MM.1S (cell line): ENCODE measurements at regions not wholly inside any gene's neighbourhood (a gene's known extent, or its start where the extent isn't known, plus 50 kb on each side); places are given as distances from the start of the nearest gene placed in this dataset.
"Not testable (repeated sequence)": the region's sequence is repeated elsewhere in the genome, so short reads cannot be mapped to it uniquely, and the experiment has no call there.

Experiments
- DNase-seq: peaks from one replicate; pipeline ENCODE4 v3.0.0-alpha.2; 2015
- H2AFZ ChIP-seq: fragments of 300-600 bp; sonication (generic); 2 replicates; pipeline ENCODE4 v1.6.0; 2016; ENCODE audit warnings: antibody characterized with exemption, low read length
- H3F3A ChIP-seq: fragments of 300-600 bp; sonication (generic); 2 replicates; pipeline ENCODE4 v1.6.1; 2016; ENCODE audit warnings: mild to moderate bottlenecking, antibody characterized with exemption, low read length, moderate library complexity, mixed read lengths; ENCODE audit not compliant: insufficient read depth
- H3K27ac ChIP-seq: fragments of 300-600 bp; sonication (generic); 2 replicates; pipeline ENCODE4 v1.5.1; 2016; ENCODE audit warnings: mild to moderate bottlenecking, low read length
- H3K27me3 ChIP-seq: fragments of 300-600 bp; sonication (generic); replicated peaks from 2 replicates; pipeline ENCODE4 v1.6.0; 2016; ENCODE audit warnings: low read length; ENCODE audit not compliant: insufficient read depth
- H3K36me3 ChIP-seq: fragments of 300-600 bp; sonication (generic); replicated peaks from 2 replicates; pipeline ENCODE4 v1.6.1; 2016; ENCODE audit warnings: mild to moderate bottlenecking, low read length, mixed read lengths; ENCODE audit not compliant: insufficient read depth
- H3K4me1 ChIP-seq: fragments of 300-600 bp; sonication (generic); 2 replicates; pipeline ENCODE4 v1.6.1; 2016; ENCODE audit warnings: low read length, mixed read lengths
- H3K4me2 ChIP-seq: fragments of 300-600 bp; sonication (generic); 2 replicates; pipeline ENCODE4 v1.6.0; 2016; ENCODE audit warnings: low read depth, low read length
- H3K4me3 ChIP-seq: fragments of 300-600 bp; sonication (generic); 2 replicates; pipeline ENCODE4 v1.5.1; 2016; ENCODE audit warnings: low read length, mixed read lengths
- H3K79me2 ChIP-seq: fragments of 300-600 bp; sonication (generic); 2 replicates; pipeline ENCODE4 v1.6.1; 2016; ENCODE audit warnings: mixed run types, low read length, mixed read lengths
- H3K9ac ChIP-seq: fragments of 300-600 bp; sonication (generic); 2 replicates; pipeline ENCODE4 v1.6.1; 2016; ENCODE audit warnings: low read length, mixed read lengths
- H3K9me2 ChIP-seq: fragments of 300-600 bp; sonication (generic); replicated peaks from 2 replicates; pipeline ENCODE4 v1.6.1; 2016; ENCODE audit warnings: mild to moderate bottlenecking, low read length, mixed read lengths; ENCODE audit not compliant: insufficient read depth
- H3K9me3 ChIP-seq: fragments of 300-600 bp; sonication (generic); replicated peaks from 2 replicates; pipeline ENCODE4 v1.6.1; 2016; ENCODE audit warnings: mild to moderate bottlenecking, low read length, mixed read lengths; ENCODE audit not compliant: insufficient read depth
- H4K20me1 ChIP-seq: fragments of 300-600 bp; sonication (generic); 2 replicates; pipeline ENCODE4 v1.6.1; 2016; ENCODE audit warnings: mild to moderate bottlenecking, low read length, moderate library complexity, mixed read lengths; ENCODE audit not compliant: insufficient read depth
- EZH2 ChIP-seq: fragments of 300-600 bp; sonication (generic); optimal IDR thresholded peaks from 2 replicates; pipeline ENCODE3; 2017; ENCODE audit warnings: low read depth, mild to moderate bottlenecking, antibody characterized with exemption, low read length, mixed read lengths
- EZH2phosphoT487 ChIP-seq: fragments of 300-600 bp; sonication (generic); IDR thresholded peaks from 2 replicates; pipeline ENCODE4 v1.6.1; 2018; ENCODE audit warnings: antibody characterized with exemption, low read length
- TF ChIP-seq, protein P1 (sequence below): fragments of 300-600 bp; sonication (generic); IDR thresholded peaks from 2 replicates; pipeline ENCODE4 v1.5.1; 2016; ENCODE audit warnings: antibody characterized with exemption, low read length, mixed read lengths

DNA sequence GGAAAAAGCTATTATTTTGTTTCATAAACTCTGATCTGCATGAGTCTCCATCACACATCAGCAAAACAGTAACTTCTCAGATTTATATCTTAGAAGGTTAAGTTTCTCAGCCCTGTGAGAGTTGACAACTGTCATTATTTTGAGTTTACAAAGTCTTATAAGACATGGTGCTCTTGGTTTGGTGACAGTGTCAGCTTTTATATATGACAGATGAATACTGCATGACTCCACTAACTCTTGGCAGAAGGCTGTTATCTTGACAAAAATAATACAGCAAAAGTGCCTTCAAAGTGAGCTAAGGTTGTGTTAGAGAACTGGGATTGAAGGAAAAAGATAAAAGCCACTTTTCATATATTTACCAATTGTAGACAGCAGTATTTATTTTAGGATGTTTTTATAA lies 528.4 kb upstream of the SOX9 start:
- no peak overlapping the region for H2AFZ ChIP-seq
- no peaks in the 10 kb centered on the region for H3K79me2 ChIP-seq
- H3K9me2 ChIP-seq, result no peaks in the 10 kb centered on the region
- TF ChIP-seq, protein P1, sequence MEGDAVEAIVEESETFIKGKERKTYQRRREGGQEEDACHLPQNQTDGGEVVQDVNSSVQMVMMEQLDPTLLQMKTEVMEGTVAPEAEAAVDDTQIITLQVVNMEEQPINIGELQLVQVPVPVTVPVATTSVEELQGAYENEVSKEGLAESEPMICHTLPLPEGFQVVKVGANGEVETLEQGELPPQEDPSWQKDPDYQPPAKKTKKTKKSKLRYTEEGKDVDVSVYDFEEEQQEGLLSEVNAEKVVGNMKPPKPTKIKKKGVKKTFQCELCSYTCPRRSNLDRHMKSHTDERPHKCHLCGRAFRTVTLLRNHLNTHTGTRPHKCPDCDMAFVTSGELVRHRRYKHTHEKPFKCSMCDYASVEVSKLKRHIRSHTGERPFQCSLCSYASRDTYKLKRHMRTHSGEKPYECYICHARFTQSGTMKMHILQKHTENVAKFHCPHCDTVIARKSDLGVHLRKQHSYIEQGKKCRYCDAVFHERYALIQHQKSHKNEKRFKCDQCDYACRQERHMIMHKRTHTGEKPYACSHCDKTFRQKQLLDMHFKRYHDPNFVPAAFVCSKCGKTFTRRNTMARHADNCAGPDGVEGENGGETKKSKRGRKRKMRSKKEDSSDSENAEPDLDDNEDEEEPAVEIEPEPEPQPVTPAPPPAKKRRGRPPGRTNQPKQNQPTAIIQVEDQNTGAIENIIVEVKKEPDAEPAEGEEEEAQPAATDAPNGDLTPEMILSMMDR, result no peak
- TF ChIP-seq EZH2phosphoT487, result no peak
- no peak for TF ChIP-seq EZH2
- H4K20me1 ChIP-seq, result no peaks in the 10 kb centered on the region
- H3K27ac ChIP-seq, result no peak overlapping the region
- H3F3A ChIP-seq, result no peaks in the 10 kb centered on the region
- no peak overlapping the region for H3K9ac ChIP-seq
- H3K36me3 ChIP-seq, result no peaks in the 10 kb centered on the region
- no peaks in the 10 kb centered on the region for H3K9me3 ChIP-seq
- DNase-seq, result no peak
- H3K4me2 ChIP-seq, result no peak overlapping the region
- no peaks in the 10 kb centered on the region for H3K4me1 ChIP-seq
- H3K4me3 ChIP-seq, result no peak overlapping the region
- no peaks in the 10 kb centered on the region for H3K27me3 ChIP-seq

DNA sequence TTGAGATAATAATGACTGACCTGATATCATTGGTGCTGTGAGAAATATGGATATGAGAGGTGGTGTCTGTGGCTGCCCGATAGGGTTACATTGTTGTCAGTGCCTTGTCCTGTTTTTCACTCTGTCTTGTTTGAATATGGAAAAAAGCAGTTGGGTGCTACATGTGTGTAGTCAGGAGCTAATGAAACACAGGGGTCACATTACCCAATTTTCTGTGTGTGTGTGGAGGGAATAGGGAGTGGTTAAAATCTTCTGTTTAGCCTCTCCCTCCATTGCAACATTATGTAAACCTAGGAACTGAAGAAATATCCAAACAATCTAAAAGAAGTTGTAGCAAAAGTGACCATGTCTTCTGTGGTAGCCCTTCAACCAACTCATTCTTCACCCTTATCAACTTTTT lies 527.7 kb upstream of the SOX9 start:
- no peaks in the 10 kb centered on the region for H3K4me1 ChIP-seq
- DNase-seq, result no peak
- H3K27me3 ChIP-seq, result no peaks in the 10 kb centered on the region
- no peaks in the 10 kb centered on the region for H3F3A ChIP-seq
- no peaks in the 10 kb centered on the region for H4K20me1 ChIP-seq
- TF ChIP-seq EZH2phosphoT487 (no peak), EZH2 (no peak)
- TF ChIP-seq, protein P1, result no peak
- no peak overlapping the region for H3K27ac ChIP-seq
- no peak overlapping the region for H3K4me3 ChIP-seq
- H3K4me2 ChIP-seq, result no peak overlapping the region
- no peak overlapping the region for H2AFZ ChIP-seq
- H3K36me3 ChIP-seq, result no peaks in the 10 kb centered on the region
- H3K9me2 ChIP-seq, result no peaks in the 10 kb centered on the region
- no peaks in the 10 kb centered on the region for H3K9me3 ChIP-seq
- no peak overlapping the region for H3K9ac ChIP-seq
- H3K79me2 ChIP-seq, result no peaks in the 10 kb centered on the region

DNA sequence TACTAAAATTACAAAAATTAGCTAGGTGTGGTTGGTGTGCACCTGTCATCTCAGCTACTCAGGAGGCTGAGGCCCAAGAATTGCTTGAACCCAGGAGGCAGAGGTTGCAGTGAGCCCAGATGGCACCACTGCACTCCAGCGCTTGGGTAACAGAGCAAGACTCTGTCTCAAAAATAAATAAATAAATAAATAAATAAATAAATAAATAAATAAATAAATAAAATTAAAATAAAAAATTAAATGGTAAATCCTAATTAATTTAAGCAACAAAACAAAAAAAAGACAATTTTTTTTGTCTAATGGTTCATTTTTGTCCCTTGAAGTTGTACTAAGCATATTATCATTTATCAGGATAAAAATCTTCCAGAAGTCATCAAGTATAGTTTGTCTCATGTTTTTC lies 521.2 kb upstream of the SOX9 start:
- H3K4me3 ChIP-seq, H3K4me1 ChIP-seq, H3K79me2 ChIP-seq, H3K36me3 ChIP-seq, H3K4me2 ChIP-seq, H3K9me3 ChIP-seq, H4K20me1 ChIP-seq, H2AFZ ChIP-seq, H3K27me3 ChIP-seq, H3K27ac ChIP-seq, H3K9me2 ChIP-seq, DNase-seq, H3K9ac ChIP-seq, H3F3A ChIP-seq: not testable (repeated sequence)

DNA sequence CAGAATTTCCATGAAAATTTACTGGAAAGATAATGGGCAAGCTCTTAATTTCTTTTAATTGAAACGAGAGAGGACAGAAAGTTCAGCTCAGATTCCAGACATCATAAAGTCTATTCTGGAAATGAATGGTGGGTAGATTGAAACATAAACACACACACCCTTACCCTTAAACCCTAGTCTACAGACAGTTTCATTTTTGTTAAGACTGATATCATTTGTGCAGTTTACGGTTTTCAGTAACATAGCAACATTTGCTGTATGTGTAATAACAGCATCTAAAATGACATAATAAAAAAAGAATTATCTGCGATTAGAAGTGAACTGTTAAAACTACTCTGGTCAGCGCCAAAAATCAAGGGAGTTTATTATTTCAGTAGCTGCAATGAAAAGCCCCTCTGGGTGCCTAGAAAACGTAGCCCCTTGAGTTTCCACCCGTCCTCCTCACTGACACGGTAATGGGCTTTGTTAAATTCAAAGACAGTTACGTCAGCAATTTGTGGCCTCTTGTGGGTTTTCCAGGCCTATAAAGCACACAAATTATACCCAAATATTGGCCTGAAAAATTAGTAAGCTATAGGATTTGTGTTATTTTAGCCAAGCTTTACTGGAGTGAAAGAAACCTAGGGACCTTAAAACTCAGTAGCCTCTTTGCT lies 520.6 kb upstream of the SOX9 start:
- Histone ChIP-seq H3F3A (no peaks in the 10 kb centered on the region), H3K4me1 (no peaks in the 10 kb centered on the region), H3K9ac (no peak overlapping the region), H3K9me3 (no peaks in the 10 kb centered on the region), H4K20me1 (no peaks in the 10 kb centered on the region), H3K27me3 (no peaks in the 10 kb centered on the region), H3K4me3 (no peak overlapping the region), H3K4me2 (no peak overlapping the region), H3K9me2 (no peaks in the 10 kb centered on the region), H3K36me3 (no peaks in the 10 kb centered on the region), H3K79me2 (no peaks in the 10 kb centered on the region), H3K27ac (no peak overlapping the region), H2AFZ (no peak overlapping the region)
- no peak for TF ChIP-seq EZH2phosphoT487
- no peak for TF ChIP-seq EZH2
- TF ChIP-seq, protein P1, result no peak
- no peak for DNase-seq
